NCI-H446 treated with DMSO at 0.1 percent for 48 hours (cell line): ENCODE measurements at regions not wholly inside any gene's neighbourhood (a gene's known extent, or its start where the extent isn't known, plus 50 kb on each side); places are given as distances from the start of the nearest gene placed in this dataset.

Experiments
- DNase-seq: peaks from one replicate; lab custom pipeline; 2025; lab: John Stamatoyannopoulos, UW

GRCh38 chr10:33542752-33543505 is 208.5 kb upstream of the NRP1 start:
- DNase-seq, result no peak

GRCh38 chr10:33539116-33539515 is 204.6 kb upstream of the NRP1 start:
- DNase-seq, result no peak

GRCh38 chr10:33537066-33537465 is 202.6 kb upstream of the NRP1 start:
- no peak for DNase-seq

GRCh38 chr10:33536508-33536907 is 202.0 kb upstream of the NRP1 start:
- DNase-seq, result no peak

GRCh38 chr10:33535866-33536265 is 201.4 kb upstream of the NRP1 start:
- no peak for DNase-seq

GRCh38 chr10:33534416-33534815 is 199.9 kb upstream of the NRP1 start:
- no peak for DNase-seq

- no peak for DNase-seq
These were observed 199.1 kb upstream of the NRP1 start for GRCh38 chr10:33533612-33534011.

GRCh38 chr10:33532901-33533300 is 198.4 kb upstream of the NRP1 start:
- no peak for DNase-seq

GRCh38 chr10:33529234-33529633 is 194.8 kb upstream of the NRP1 start:
- no peak for DNase-seq

GRCh38 chr10:33524966-33525365 is 190.5 kb upstream of the NRP1 start:
- no peak for DNase-seq

- no peak for DNase-seq
These were observed 189.6 kb upstream of the NRP1 start for GRCh38 chr10:33524041-33524440.

- no peak for DNase-seq
These were observed 188.8 kb upstream of the NRP1 start for GRCh38 chr10:33523236-33523792.

GRCh38 chr10:33521904-33522303 is 187.4 kb upstream of the NRP1 start:
- no peak for DNase-seq

- no peak for DNase-seq
These were observed 186.6 kb upstream of the NRP1 start for GRCh38 chr10:33521062-33521461.

- no peak for DNase-seq
These were observed 185.8 kb upstream of the NRP1 start for GRCh38 chr10:33520223-33520622.

- DNase-seq, result no peak
These were observed 184.8 kb upstream of the NRP1 start for GRCh38 chr10:33519130-33519860.

- DNase-seq, result no peak
These were observed 175.7 kb upstream of the NRP1 start for GRCh38 chr10:33510206-33510605.

GRCh38 chr10:33509231-33509831 is 174.9 kb upstream of the NRP1 start:
- DNase-seq, result no peak

- DNase-seq, result no peak
These were observed 173.4 kb upstream of the NRP1 start for GRCh38 chr10:33507662-33508425.

GRCh38 chr10:33506838-33507661 is 172.6 kb upstream of the NRP1 start:
- DNase-seq, result no peak

GRCh38 chr10:33506391-33506790 is 171.9 kb upstream of the NRP1 start:
- no peak for DNase-seq
